H9 (cell line): ENCODE measurements at regions not wholly inside any gene's neighbourhood (a gene's known extent, or its start where the extent isn't known, plus 50 kb on each side); places are given as distances from the start of the nearest gene placed in this dataset.

ENCODE experiments used
- DNase-seq: peaks from one replicate; pipeline ENCODE4 v3.0.0-alpha.2; 2017
- H2AFZ ChIP-seq: one replicate; pipeline ENCODE4 v1.6.1; 2013; ENCODE audit warnings: mild to moderate bottlenecking, low read length, control low read depth, moderate library complexity
- H2AK5ac ChIP-seq: 2 replicates; pipeline ENCODE4 v1.6.1; 2013; ENCODE audit warnings: low read length, control low read depth, mixed read lengths; ENCODE audit not compliant: insufficient read length
- H2BK120ac ChIP-seq: one replicate; pipeline ENCODE4 v1.6.1; 2013; ENCODE audit warnings: low read depth, mild to moderate bottlenecking, low read length, control low read depth, inconsistent platforms; ENCODE audit not compliant: poor library complexity, severe bottlenecking
- H2BK12ac ChIP-seq: 2 replicates; pipeline ENCODE4 v1.6.1; 2013; ENCODE audit warnings: low read length, control low read depth, mixed read lengths, low read depth; ENCODE audit not compliant: insufficient read length
- H2BK15ac ChIP-seq: 2 replicates; pipeline ENCODE4 v1.6.1; 2013; ENCODE audit warnings: low read depth, low read length, control low read depth
- H2BK20ac ChIP-seq: one replicate; pipeline ENCODE4 v1.6.1; 2013; ENCODE audit warnings: low read depth, mild to moderate bottlenecking, low read length, control low read depth, inconsistent platforms; ENCODE audit not compliant: poor library complexity, severe bottlenecking
- H2BK5ac ChIP-seq: 2 replicates; pipeline ENCODE4 v1.6.1; 2013; ENCODE audit warnings: low read length, control low read depth, mixed read lengths; ENCODE audit not compliant: insufficient read length
- H3K14ac ChIP-seq: 2 replicates; pipeline ENCODE4 v1.6.1; 2013; ENCODE audit warnings: low read length, control low read depth; ENCODE audit not compliant: insufficient read depth
- H3K18ac ChIP-seq: 2 replicates; pipeline ENCODE4 v1.6.1; 2013; ENCODE audit warnings: low read depth, mild to moderate bottlenecking, mixed read lengths, low read length, control low read depth; ENCODE audit not compliant: insufficient read length
- H3K23ac ChIP-seq: 2 replicates; pipeline ENCODE4 v1.6.1; 2013; ENCODE audit warnings: low read length, control low read depth, mixed read lengths, low read depth; ENCODE audit not compliant: insufficient read length
- H3K23me2 ChIP-seq: 2 replicates; pipeline ENCODE4 v1.6.1; 2013; ENCODE audit warnings: low read depth, mild to moderate bottlenecking, mixed read lengths, low read length, control low read depth; ENCODE audit not compliant: insufficient read length, poor library complexity, severe bottlenecking
- H3K27ac ChIP-seq: 2 replicates; pipeline ENCODE4 v1.5.1; 2013; ENCODE audit warnings: low read length, control low read depth, mixed read lengths, low read depth; ENCODE audit not compliant: insufficient read length
- H3K27me3 ChIP-seq: 2 replicates; pipeline ENCODE4 v1.6.1; 2013; ENCODE audit warnings: low read length, control low read depth, inconsistent platforms; ENCODE audit not compliant: insufficient read depth
- H3K4ac ChIP-seq: 2 replicates; pipeline ENCODE4 v1.6.1; 2013; ENCODE audit warnings: low read depth, mild to moderate bottlenecking, control low read depth, inconsistent platforms, low read length, moderate library complexity
- H3K4me1 ChIP-seq: 2 replicates; pipeline ENCODE4 v1.6.1; 2013; ENCODE audit warnings: low read length, control low read depth, inconsistent platforms; ENCODE audit not compliant: insufficient read depth
- H3K4me2 ChIP-seq: 2 replicates; pipeline ENCODE4 v1.6.1; 2013; ENCODE audit warnings: low read length, control low read depth, mixed read lengths; ENCODE audit not compliant: insufficient read length, insufficient read depth
- H3K56ac ChIP-seq: 2 replicates; pipeline ENCODE4 v1.6.1; 2013; ENCODE audit warnings: low read depth, mild to moderate bottlenecking, mixed read lengths, low read length, control low read depth; ENCODE audit not compliant: insufficient read length
- H3K79me1 ChIP-seq: 2 replicates; pipeline ENCODE4 v1.6.1; 2013; ENCODE audit warnings: low read depth, mild to moderate bottlenecking, moderate library complexity, low read length, control low read depth, inconsistent platforms; ENCODE audit not compliant: insufficient read depth, poor library complexity, severe bottlenecking
- H3K79me2 ChIP-seq: 2 replicates; pipeline ENCODE4 v1.6.1; 2013; ENCODE audit warnings: low read length, control low read depth, inconsistent platforms; ENCODE audit not compliant: insufficient read depth
- H3K9ac ChIP-seq: 2 replicates; pipeline ENCODE4 v1.6.1; 2013; ENCODE audit warnings: low read length, control low read depth, mixed read lengths; ENCODE audit not compliant: insufficient read length; ENCODE audit errors: extremely low read depth
- H3K9me3 ChIP-seq: one replicate; pipeline ENCODE4 v1.6.1; 2013; ENCODE audit warnings: low read depth, low read length, inconsistent platforms; ENCODE audit not compliant: control insufficient read depth
- H3T11ph ChIP-seq: one replicate; pipeline ENCODE4 v1.6.1; 2013; ENCODE audit warnings: mild to moderate bottlenecking, low read length, control low read depth, inconsistent platforms
- H4K20me1 ChIP-seq: one replicate; pipeline ENCODE4 v1.6.1; 2013; ENCODE audit not compliant: control insufficient read depth, insufficient read length, insufficient read depth
- H4K5ac ChIP-seq: 2 replicates; pipeline ENCODE4 v1.6.1; 2013; ENCODE audit warnings: low read depth, mild to moderate bottlenecking, mixed read lengths, low read length, control low read depth; ENCODE audit not compliant: insufficient read length
- H4K8ac ChIP-seq: replicated peaks from 2 replicates; pipeline ENCODE4 v1.6.1; 2013; ENCODE audit warnings: low read length, control low read depth, mixed read lengths, low read depth; ENCODE audit not compliant: insufficient read length
- H4K91ac ChIP-seq: 2 replicates; pipeline ENCODE4 v1.6.1; 2013; ENCODE audit warnings: low read depth, mild to moderate bottlenecking, moderate library complexity, mixed read lengths, low read length, control low read depth; ENCODE audit not compliant: insufficient read length
- H3K27ac Mint-ChIP-seq, 3 experiments: 2 replicates in 2 of 3; 3 replicates in 1 of 3; pipeline ENCODE4 v1.8.0; 2020 to 2021; ENCODE audit warnings: mixed read lengths in 3 of 3, mild to moderate bottlenecking in 1 of 3, moderate library complexity in 1 of 3
- H3K27me3 Mint-ChIP-seq: 2 replicates; pipeline ENCODE4 v1.8.0; 2021; ENCODE audit warnings: low read depth, mild to moderate bottlenecking, moderate library complexity, mixed read lengths
- H3K36me3 Mint-ChIP-seq, 3 experiments: 2 replicates in 2 of 3; 3 replicates in 1 of 3; pipeline ENCODE4 v1.8.0; 2020 to 2021; ENCODE audit warnings: low read depth in 3 of 3, mixed read lengths in 3 of 3; ENCODE audit not compliant: insufficient read depth in 1 of 3
- H3K4me1 Mint-ChIP-seq, 2 experiments: 2 replicates each; pipeline ENCODE4 v1.8.0; 2020; ENCODE audit warnings: mixed read lengths in 2 of 2
- H3K4me3 Mint-ChIP-seq, 2 experiments: 2 replicates in 1 of 2; 3 replicates in 1 of 2; pipeline ENCODE4 v1.8.0; 2020 to 2021; ENCODE audit warnings: mild to moderate bottlenecking in 2 of 2, mixed read lengths in 2 of 2, moderate library complexity in 1 of 2
- H3K9me3 Mint-ChIP-seq, 2 experiments: 2 replicates in 1 of 2; 3 replicates in 1 of 2; pipeline ENCODE4 v1.8.0; 2020; ENCODE audit warnings: mild to moderate bottlenecking in 2 of 2, mixed read lengths in 2 of 2, moderate library complexity in 1 of 2
- WGBS: extraction: QIAGEN DNeasy Blood & Tissue Kit; methylation state at CpG from one replicate; pipeline ENCODE4 v1.1.7; 2013; ENCODE audit warnings: missing lambda C conversion rate, low lambda C conversion rate, mixed read lengths; ENCODE audit not compliant: insufficient read length; ENCODE audit errors: extremely low coverage; 5-methylcytosine and 5-hydroxymethylcytosine counted together
- TF ChIP-seq, protein P1 (sequence below): fragments of 200-600 bp; sonication (generic); conservative IDR thresholded peaks from 3 replicates; pipeline ENCODE4 v1.8.0; 2021; ENCODE audit warnings: antibody characterized with exemption, mild to moderate bottlenecking

GRCh38 chr15:87572381-87572910 lies 684.1 kb downstream of the NTRK3 start:
- no peak overlapping the region for H2BK20ac ChIP-seq
- no peak overlapping the region for H2BK5ac ChIP-seq
- no CpG with 5 or more reads among the region's 8 CpGs for WGBS

More at GRCh38 chr15:87572381-87572910, 684.1 kb downstream of the NTRK3 start:
- Histone ChIP-seq H3T11ph (no peak overlapping the region), H2BK15ac (no peak overlapping the region), H3K14ac (no peak overlapping the region), H3K4me1 (no peaks in the 10 kb centered on the region), H3K27ac (no peak overlapping the region), H3K18ac (no peak overlapping the region), H3K23me2 (no peaks in the 10 kb centered on the region), H2AK5ac (no peak overlapping the region), H3K4me2 (no peak overlapping the region), H4K20me1 (no peaks in the 10 kb centered on the region), H3K4ac (no peak overlapping the region), H4K5ac (no peak overlapping the region), H2BK12ac (no peak overlapping the region), H4K8ac (no peak overlapping the region), H2BK120ac (no peak overlapping the region), H3K9ac (no peak overlapping the region), H3K9me3 (no peaks in the 10 kb centered on the region), H4K91ac (no peak overlapping the region), H3K79me2 (no peaks in the 10 kb centered on the region), H3K79me1 (no peaks in the 10 kb centered on the region), H2AFZ (no peak overlapping the region), H3K27me3 (no peaks in the 10 kb centered on the region), H3K23ac (no peak overlapping the region), H3K56ac (no peak overlapping the region)
- Mint-ChIP-seq H3K36me3 (no peaks in the 10 kb centered on the region), H3K4me3 (no peak overlapping the region), H3K4me1 (no peaks in the 10 kb centered on the region), H3K9me3 (no peaks in the 10 kb centered on the region), H3K27me3 (no peaks in the 10 kb centered on the region), H3K27ac (no peak overlapping the region)
- DNase-seq, result no peak
- TF ChIP-seq, protein P1, sequence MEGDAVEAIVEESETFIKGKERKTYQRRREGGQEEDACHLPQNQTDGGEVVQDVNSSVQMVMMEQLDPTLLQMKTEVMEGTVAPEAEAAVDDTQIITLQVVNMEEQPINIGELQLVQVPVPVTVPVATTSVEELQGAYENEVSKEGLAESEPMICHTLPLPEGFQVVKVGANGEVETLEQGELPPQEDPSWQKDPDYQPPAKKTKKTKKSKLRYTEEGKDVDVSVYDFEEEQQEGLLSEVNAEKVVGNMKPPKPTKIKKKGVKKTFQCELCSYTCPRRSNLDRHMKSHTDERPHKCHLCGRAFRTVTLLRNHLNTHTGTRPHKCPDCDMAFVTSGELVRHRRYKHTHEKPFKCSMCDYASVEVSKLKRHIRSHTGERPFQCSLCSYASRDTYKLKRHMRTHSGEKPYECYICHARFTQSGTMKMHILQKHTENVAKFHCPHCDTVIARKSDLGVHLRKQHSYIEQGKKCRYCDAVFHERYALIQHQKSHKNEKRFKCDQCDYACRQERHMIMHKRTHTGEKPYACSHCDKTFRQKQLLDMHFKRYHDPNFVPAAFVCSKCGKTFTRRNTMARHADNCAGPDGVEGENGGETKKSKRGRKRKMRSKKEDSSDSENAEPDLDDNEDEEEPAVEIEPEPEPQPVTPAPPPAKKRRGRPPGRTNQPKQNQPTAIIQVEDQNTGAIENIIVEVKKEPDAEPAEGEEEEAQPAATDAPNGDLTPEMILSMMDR, result no peak
